H9 (cell line): ENCODE measurements at regions not wholly inside any gene's neighbourhood (a gene's known extent, or its start where the extent isn't known, plus 50 kb on each side); places are given as distances from the start of the nearest gene placed in this dataset.

Experiments used
- DNase-seq: peaks from one replicate; pipeline ENCODE4 v3.0.0-alpha.2; 2017
- H2AFZ ChIP-seq: one replicate; pipeline ENCODE4 v1.6.1; 2013; ENCODE audit warnings: mild to moderate bottlenecking, low read length, control low read depth, moderate library complexity
- H2AK5ac ChIP-seq: 2 replicates; pipeline ENCODE4 v1.6.1; 2013; ENCODE audit warnings: low read length, control low read depth, mixed read lengths; ENCODE audit not compliant: insufficient read length
- H2BK120ac ChIP-seq: one replicate; pipeline ENCODE4 v1.6.1; 2013; ENCODE audit warnings: low read depth, mild to moderate bottlenecking, low read length, control low read depth, inconsistent platforms; ENCODE audit not compliant: poor library complexity, severe bottlenecking
- H2BK12ac ChIP-seq: 2 replicates; pipeline ENCODE4 v1.6.1; 2013; ENCODE audit warnings: low read length, control low read depth, mixed read lengths, low read depth; ENCODE audit not compliant: insufficient read length
- H2BK15ac ChIP-seq: 2 replicates; pipeline ENCODE4 v1.6.1; 2013; ENCODE audit warnings: low read depth, low read length, control low read depth
- H2BK20ac ChIP-seq: one replicate; pipeline ENCODE4 v1.6.1; 2013; ENCODE audit warnings: low read depth, mild to moderate bottlenecking, low read length, control low read depth, inconsistent platforms; ENCODE audit not compliant: poor library complexity, severe bottlenecking
- H2BK5ac ChIP-seq: 2 replicates; pipeline ENCODE4 v1.6.1; 2013; ENCODE audit warnings: low read length, control low read depth, mixed read lengths; ENCODE audit not compliant: insufficient read length
- H3K14ac ChIP-seq: 2 replicates; pipeline ENCODE4 v1.6.1; 2013; ENCODE audit warnings: low read length, control low read depth; ENCODE audit not compliant: insufficient read depth
- H3K18ac ChIP-seq: 2 replicates; pipeline ENCODE4 v1.6.1; 2013; ENCODE audit warnings: low read depth, mild to moderate bottlenecking, mixed read lengths, low read length, control low read depth; ENCODE audit not compliant: insufficient read length
- H3K23ac ChIP-seq: 2 replicates; pipeline ENCODE4 v1.6.1; 2013; ENCODE audit warnings: low read length, control low read depth, mixed read lengths, low read depth; ENCODE audit not compliant: insufficient read length
- H3K23me2 ChIP-seq: 2 replicates; pipeline ENCODE4 v1.6.1; 2013; ENCODE audit warnings: low read depth, mild to moderate bottlenecking, mixed read lengths, low read length, control low read depth; ENCODE audit not compliant: insufficient read length, poor library complexity, severe bottlenecking
- H3K27ac ChIP-seq: 2 replicates; pipeline ENCODE4 v1.5.1; 2013; ENCODE audit warnings: low read length, control low read depth, mixed read lengths, low read depth; ENCODE audit not compliant: insufficient read length
- H3K27me3 ChIP-seq: 2 replicates; pipeline ENCODE4 v1.6.1; 2013; ENCODE audit warnings: low read length, control low read depth, inconsistent platforms; ENCODE audit not compliant: insufficient read depth
- H3K4ac ChIP-seq: 2 replicates; pipeline ENCODE4 v1.6.1; 2013; ENCODE audit warnings: low read depth, mild to moderate bottlenecking, control low read depth, inconsistent platforms, low read length, moderate library complexity
- H3K4me1 ChIP-seq: 2 replicates; pipeline ENCODE4 v1.6.1; 2013; ENCODE audit warnings: low read length, control low read depth, inconsistent platforms; ENCODE audit not compliant: insufficient read depth
- H3K4me2 ChIP-seq: 2 replicates; pipeline ENCODE4 v1.6.1; 2013; ENCODE audit warnings: low read length, control low read depth, mixed read lengths; ENCODE audit not compliant: insufficient read length, insufficient read depth
- H3K56ac ChIP-seq: 2 replicates; pipeline ENCODE4 v1.6.1; 2013; ENCODE audit warnings: low read depth, mild to moderate bottlenecking, mixed read lengths, low read length, control low read depth; ENCODE audit not compliant: insufficient read length
- H3K79me1 ChIP-seq: 2 replicates; pipeline ENCODE4 v1.6.1; 2013; ENCODE audit warnings: low read depth, mild to moderate bottlenecking, moderate library complexity, low read length, control low read depth, inconsistent platforms; ENCODE audit not compliant: insufficient read depth, poor library complexity, severe bottlenecking
- H3K79me2 ChIP-seq: 2 replicates; pipeline ENCODE4 v1.6.1; 2013; ENCODE audit warnings: low read length, control low read depth, inconsistent platforms; ENCODE audit not compliant: insufficient read depth
- H3K9ac ChIP-seq: 2 replicates; pipeline ENCODE4 v1.6.1; 2013; ENCODE audit warnings: low read length, control low read depth, mixed read lengths; ENCODE audit not compliant: insufficient read length; ENCODE audit errors: extremely low read depth
- H3K9me3 ChIP-seq: one replicate; pipeline ENCODE4 v1.6.1; 2013; ENCODE audit warnings: low read depth, low read length, inconsistent platforms; ENCODE audit not compliant: control insufficient read depth
- H3T11ph ChIP-seq: one replicate; pipeline ENCODE4 v1.6.1; 2013; ENCODE audit warnings: mild to moderate bottlenecking, low read length, control low read depth, inconsistent platforms
- H4K20me1 ChIP-seq: one replicate; pipeline ENCODE4 v1.6.1; 2013; ENCODE audit not compliant: control insufficient read depth, insufficient read length, insufficient read depth
- H4K5ac ChIP-seq: 2 replicates; pipeline ENCODE4 v1.6.1; 2013; ENCODE audit warnings: low read depth, mild to moderate bottlenecking, mixed read lengths, low read length, control low read depth; ENCODE audit not compliant: insufficient read length
- H4K8ac ChIP-seq: replicated peaks from 2 replicates; pipeline ENCODE4 v1.6.1; 2013; ENCODE audit warnings: low read length, control low read depth, mixed read lengths, low read depth; ENCODE audit not compliant: insufficient read length
- H4K91ac ChIP-seq: 2 replicates; pipeline ENCODE4 v1.6.1; 2013; ENCODE audit warnings: low read depth, mild to moderate bottlenecking, moderate library complexity, mixed read lengths, low read length, control low read depth; ENCODE audit not compliant: insufficient read length
- H3K27ac Mint-ChIP-seq, 3 experiments: 2 replicates in 2 of 3; 3 replicates in 1 of 3; pipeline ENCODE4 v1.8.0; 2020 to 2021; ENCODE audit warnings: mixed read lengths in 3 of 3, mild to moderate bottlenecking in 1 of 3, moderate library complexity in 1 of 3
- H3K27me3 Mint-ChIP-seq: 2 replicates; pipeline ENCODE4 v1.8.0; 2021; ENCODE audit warnings: low read depth, mild to moderate bottlenecking, moderate library complexity, mixed read lengths
- H3K36me3 Mint-ChIP-seq, 3 experiments: 2 replicates in 2 of 3; 3 replicates in 1 of 3; pipeline ENCODE4 v1.8.0; 2020 to 2021; ENCODE audit warnings: low read depth in 3 of 3, mixed read lengths in 3 of 3; ENCODE audit not compliant: insufficient read depth in 1 of 3
- H3K4me1 Mint-ChIP-seq, 2 experiments: 2 replicates each; pipeline ENCODE4 v1.8.0; 2020; ENCODE audit warnings: mixed read lengths in 2 of 2
- H3K4me3 Mint-ChIP-seq, 2 experiments: 2 replicates in 1 of 2; 3 replicates in 1 of 2; pipeline ENCODE4 v1.8.0; 2020 to 2021; ENCODE audit warnings: mild to moderate bottlenecking in 2 of 2, mixed read lengths in 2 of 2, moderate library complexity in 1 of 2
- H3K9me3 Mint-ChIP-seq, 2 experiments: 2 replicates in 1 of 2; 3 replicates in 1 of 2; pipeline ENCODE4 v1.8.0; 2020; ENCODE audit warnings: mild to moderate bottlenecking in 2 of 2, mixed read lengths in 2 of 2, moderate library complexity in 1 of 2
- WGBS: extraction: QIAGEN DNeasy Blood & Tissue Kit; methylation state at CpG from one replicate; pipeline ENCODE4 v1.1.7; 2013; ENCODE audit warnings: missing lambda C conversion rate, low lambda C conversion rate, mixed read lengths; ENCODE audit not compliant: insufficient read length; ENCODE audit errors: extremely low coverage; 5-methylcytosine and 5-hydroxymethylcytosine counted together
- TF ChIP-seq, protein P1 (sequence below): fragments of 200-600 bp; sonication (generic); conservative IDR thresholded peaks from 3 replicates; pipeline ENCODE4 v1.8.0; 2021; ENCODE audit warnings: antibody characterized with exemption, mild to moderate bottlenecking

- H3K27me3 Mint-ChIP-seq, result no peaks in the 10 kb centered on the region
- Histone ChIP-seq H2BK20ac (no peak overlapping the region), H2BK12ac (no peak overlapping the region), H2AFZ (no peak overlapping the region), H3K27me3 (no peaks in the 10 kb centered on the region), H3K4ac (no peak overlapping the region), H3K4me2 (no peak overlapping the region), H3K18ac (no peak overlapping the region), H3K4me1 (no peaks in the 10 kb centered on the region), H4K5ac (no peak overlapping the region), H3K56ac (no peak overlapping the region), H3K23ac (no peak overlapping the region), H3K79me1 (no peaks in the 10 kb centered on the region), H4K8ac (no peak overlapping the region), H3K23me2 (no peaks in the 10 kb centered on the region), H3K14ac (no peak overlapping the region), H2AK5ac (no peak overlapping the region), H4K91ac (no peak overlapping the region), H2BK15ac (no peak overlapping the region), H3K9me3 (no peaks in the 10 kb centered on the region), H3T11ph (no peak overlapping the region), H4K20me1 (no peaks in the 10 kb centered on the region), H3K27ac (no peak overlapping the region), H3K9ac (no peak overlapping the region), H2BK5ac (no peak overlapping the region), H3K79me2 (no peaks in the 10 kb centered on the region), H2BK120ac (no peak overlapping the region)
- no peak overlapping the region for H3K4me3 Mint-ChIP-seq
- no peaks in the 10 kb centered on the region; a peak in 1 of 4 replicates for H3K4me1 Mint-ChIP-seq
- H3K9me3 Mint-ChIP-seq, result no peaks in the 10 kb centered on the region; a peak in 2 of 5 replicates
- H3K27ac Mint-ChIP-seq, result no peak overlapping the region
- no peak for DNase-seq
- no peaks in the 10 kb centered on the region for H3K36me3 Mint-ChIP-seq
- TF ChIP-seq, protein P1, sequence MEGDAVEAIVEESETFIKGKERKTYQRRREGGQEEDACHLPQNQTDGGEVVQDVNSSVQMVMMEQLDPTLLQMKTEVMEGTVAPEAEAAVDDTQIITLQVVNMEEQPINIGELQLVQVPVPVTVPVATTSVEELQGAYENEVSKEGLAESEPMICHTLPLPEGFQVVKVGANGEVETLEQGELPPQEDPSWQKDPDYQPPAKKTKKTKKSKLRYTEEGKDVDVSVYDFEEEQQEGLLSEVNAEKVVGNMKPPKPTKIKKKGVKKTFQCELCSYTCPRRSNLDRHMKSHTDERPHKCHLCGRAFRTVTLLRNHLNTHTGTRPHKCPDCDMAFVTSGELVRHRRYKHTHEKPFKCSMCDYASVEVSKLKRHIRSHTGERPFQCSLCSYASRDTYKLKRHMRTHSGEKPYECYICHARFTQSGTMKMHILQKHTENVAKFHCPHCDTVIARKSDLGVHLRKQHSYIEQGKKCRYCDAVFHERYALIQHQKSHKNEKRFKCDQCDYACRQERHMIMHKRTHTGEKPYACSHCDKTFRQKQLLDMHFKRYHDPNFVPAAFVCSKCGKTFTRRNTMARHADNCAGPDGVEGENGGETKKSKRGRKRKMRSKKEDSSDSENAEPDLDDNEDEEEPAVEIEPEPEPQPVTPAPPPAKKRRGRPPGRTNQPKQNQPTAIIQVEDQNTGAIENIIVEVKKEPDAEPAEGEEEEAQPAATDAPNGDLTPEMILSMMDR, result no peak
- no CpG with 5 or more reads among the region's 4 CpGs for WGBS
Observed at GRCh38 chr13:103873725-103874124, 807.5 kb upstream of the SLC10A2 start.
